ENCODE measurements at regions not wholly inside any gene's neighbourhood (a gene's known extent, or its start where the extent isn't known, plus 50 kb on each side); places are given as distances from the start of the nearest gene placed in this dataset.

GRCh38 chr1:91078859-91079258 lies 57.0 kb upstream of the ZNF644 start:
- CTCF ChIA-PET: no interaction called here
- no peak overlapping the region for H3K4me3 ChIP-seq (ENCODE audit: control insufficient read depth in 1 of 7, extremely low read depth in 1 of 7, insufficient read depth in 4 of 7, low read depth in 2 of 7, low read length in 6 of 7)
- no peaks in the 10 kb centered on the region for H3K27me3 ChIP-seq (replicated peaks in 2 of 5; ENCODE audit: control insufficient read depth in 4 of 5, insufficient read depth in 5 of 5, low read length in 4 of 5)
- WGBS (ENCODE audit: insufficient coverage): no CpG with 5 or more reads among the region's 13 CpGs
- peaks cover 0 to 6% (median 2%) of the 10 kb centered on the region in 4 experiments for H3K4me1 ChIP-seq (ENCODE audit: control extremely low read depth in 1 of 4, control insufficient read depth in 4 of 4, insufficient read depth in 4 of 4, low read length in 3 of 4)
- POLR2A ChIA-PET: no interaction called here
- H3K36me3 ChIP-seq (ENCODE audit: control insufficient read depth in 4 of 4, insufficient read depth in 4 of 4, low read length in 3 of 4): no peaks in the 10 kb centered on the region
- H3K9me3 ChIP-seq (ENCODE audit: control extremely low read depth in 1 of 5, control insufficient read depth in 4 of 5, insufficient read depth in 2 of 5, low read depth in 1 of 5, low read length in 4 of 5): no peaks in the 10 kb centered on the region
- H3K27ac ChIP-seq (ENCODE audit: insufficient read depth in 1 of 2, low read depth in 1 of 2, low read length in 2 of 2, poor library complexity in 1 of 2, severe bottlenecking in 2 of 2): no peak overlapping the region
- no peak for DNase-seq

- WGBS (ENCODE audit: insufficient coverage): 100% methylated on average over 1 of the region's 1 CpG
- no peak overlapping the region for H3K27ac ChIP-seq (ENCODE audit: insufficient read depth in 1 of 2, low read depth in 1 of 2, low read length in 2 of 2, poor library complexity in 1 of 2, severe bottlenecking in 2 of 2)
- H3K4me1 ChIP-seq (ENCODE audit: control extremely low read depth in 1 of 4, control insufficient read depth in 4 of 4, insufficient read depth in 4 of 4, low read length in 3 of 4): peaks cover 0 to 6% (median 2%) of the 10 kb centered on the region in 4 experiments
- POLR2A ChIA-PET: interaction anchor here (0.6 kb wide), 1 partner anchor 386 kb away, joined by 3 read pairs; no protein-coding TSS in a partner anchor
- no peaks in the 10 kb centered on the region for H3K27me3 ChIP-seq (replicated peaks in 2 of 5; ENCODE audit: control insufficient read depth in 4 of 5, insufficient read depth in 5 of 5, low read length in 4 of 5)
- CTCF ChIA-PET: no interaction called here
- H3K4me3 ChIP-seq (ENCODE audit: control insufficient read depth in 1 of 7, extremely low read depth in 1 of 7, insufficient read depth in 4 of 7, low read depth in 2 of 7, low read length in 6 of 7): no peak overlapping the region
- no peaks in the 10 kb centered on the region for H3K36me3 ChIP-seq (ENCODE audit: control insufficient read depth in 4 of 4, insufficient read depth in 4 of 4, low read length in 3 of 4)
- DNase-seq: no peak
- no peaks in the 10 kb centered on the region for H3K9me3 ChIP-seq (ENCODE audit: control extremely low read depth in 1 of 5, control insufficient read depth in 4 of 5, insufficient read depth in 2 of 5, low read depth in 1 of 5, low read length in 4 of 5)
These were observed 55.0 kb upstream of the ZNF644 start for GRCh38 chr1:91076834-91077233.

- no peak for DNase-seq
- H3K27me3 ChIP-seq (replicated peaks in 2 of 5; ENCODE audit: control insufficient read depth in 4 of 5, insufficient read depth in 5 of 5, low read length in 4 of 5): no peaks in the 10 kb centered on the region
- H3K9me3 ChIP-seq (ENCODE audit: control extremely low read depth in 1 of 5, control insufficient read depth in 4 of 5, insufficient read depth in 2 of 5, low read depth in 1 of 5, low read length in 4 of 5): no peaks in the 10 kb centered on the region
- H3K36me3 ChIP-seq (ENCODE audit: control insufficient read depth in 4 of 4, insufficient read depth in 4 of 4, low read length in 3 of 4): no peaks in the 10 kb centered on the region
- POLR2A ChIA-PET: interaction anchor here (0.6 kb wide), 1 partner anchor 1391 kb away, joined by 4 read pairs; no protein-coding TSS in a partner anchor
- H3K4me1 ChIP-seq (ENCODE audit: control extremely low read depth in 1 of 4, control insufficient read depth in 4 of 4, insufficient read depth in 4 of 4, low read length in 3 of 4): peaks cover 0 to 6% (median 2%) of the 10 kb centered on the region in 4 experiments
- CTCF ChIA-PET: interaction anchor here (1.2 kb wide), 1 partner anchor 10 kb away, joined by 3 read pairs; no protein-coding TSS in a partner anchor
- H3K4me3 ChIP-seq (ENCODE audit: control insufficient read depth in 1 of 7, extremely low read depth in 1 of 7, insufficient read depth in 4 of 7, low read depth in 2 of 7, low read length in 6 of 7): no peak overlapping the region
- 93% methylated on average over 7 of the region's 11 CpGs for WGBS (ENCODE audit: insufficient coverage)
- no peak overlapping the region for H3K27ac ChIP-seq (ENCODE audit: insufficient read depth in 1 of 2, low read depth in 1 of 2, low read length in 2 of 2, poor library complexity in 1 of 2, severe bottlenecking in 2 of 2)
These were observed 53.6 kb upstream of the ZNF644 start for GRCh38 chr1:91075233-91076135.

GRCh38 chr1:91073299-91073698 lies 51.5 kb upstream of the ZNF644 start:
- no peak overlapping the region for H3K27ac ChIP-seq (ENCODE audit: insufficient read depth in 1 of 2, low read depth in 1 of 2, low read length in 2 of 2, poor library complexity in 1 of 2, severe bottlenecking in 2 of 2)
- CTCF ChIA-PET: no interaction called here
- H3K4me3 ChIP-seq (ENCODE audit: control insufficient read depth in 1 of 7, extremely low read depth in 1 of 7, insufficient read depth in 4 of 7, low read depth in 2 of 7, low read length in 6 of 7): no peak overlapping the region
- H3K36me3 ChIP-seq (ENCODE audit: control insufficient read depth in 4 of 4, insufficient read depth in 4 of 4, low read length in 3 of 4): no peaks in the 10 kb centered on the region
- H3K9me3 ChIP-seq (ENCODE audit: control extremely low read depth in 1 of 5, control insufficient read depth in 4 of 5, insufficient read depth in 2 of 5, low read depth in 1 of 5, low read length in 4 of 5): no peaks in the 10 kb centered on the region
- 46% methylated on average over 1 of the region's 2 CpGs for WGBS (ENCODE audit: insufficient coverage)
- peaks cover 0 to 6% (median 2%) of the 10 kb centered on the region in 4 experiments for H3K4me1 ChIP-seq (ENCODE audit: control extremely low read depth in 1 of 4, control insufficient read depth in 4 of 4, insufficient read depth in 4 of 4, low read length in 3 of 4)
- H3K27me3 ChIP-seq (replicated peaks in 2 of 5; ENCODE audit: control insufficient read depth in 4 of 5, insufficient read depth in 5 of 5, low read length in 4 of 5): no peaks in the 10 kb centered on the region
- POLR2A ChIA-PET: no interaction called here
- no peak for DNase-seq

GRCh38 chr1:91071838-91072237 lies 50.0 kb upstream of the ZNF644 start:
- H3K36me3 ChIP-seq (ENCODE audit: control insufficient read depth in 4 of 4, insufficient read depth in 4 of 4, low read length in 3 of 4): no peaks in the 10 kb centered on the region
- WGBS (ENCODE audit: insufficient coverage): 96% methylated on average over 3 of the region's 5 CpGs
- POLR2A ChIA-PET: no interaction called here
- no peaks in the 10 kb centered on the region for H3K9me3 ChIP-seq (ENCODE audit: control extremely low read depth in 1 of 5, control insufficient read depth in 4 of 5, insufficient read depth in 2 of 5, low read depth in 1 of 5, low read length in 4 of 5)
- H3K27ac ChIP-seq (ENCODE audit: insufficient read depth in 1 of 2, low read depth in 1 of 2, low read length in 2 of 2, poor library complexity in 1 of 2, severe bottlenecking in 2 of 2): no peak overlapping the region
- no peak overlapping the region for H3K4me3 ChIP-seq (ENCODE audit: control insufficient read depth in 1 of 7, extremely low read depth in 1 of 7, insufficient read depth in 4 of 7, low read depth in 2 of 7, low read length in 6 of 7)
- peaks cover 0 to 6% (median 2%) of the 10 kb centered on the region in 4 experiments for H3K4me1 ChIP-seq (ENCODE audit: control extremely low read depth in 1 of 4, control insufficient read depth in 4 of 4, insufficient read depth in 4 of 4, low read length in 3 of 4)
- no peaks in the 10 kb centered on the region for H3K27me3 ChIP-seq (replicated peaks in 2 of 5; ENCODE audit: control insufficient read depth in 4 of 5, insufficient read depth in 5 of 5, low read length in 4 of 5)
- CTCF ChIA-PET: no interaction called here
- DNase-seq: no peak

Measured in common myeloid progenitor, CD34-positive (primary cell).